GM12878 (cell line): ENCODE measurements at regions not wholly inside any gene's neighbourhood (a gene's known extent, or its start where the extent isn't known, plus 50 kb on each side); places are given as distances from the start of the nearest gene placed in this dataset.

Experiments
- ATAC-seq: fragments of 200-7000 bp; cut with Tn5 transposase; 3 replicates; pipeline ENCODE4 v1.9.1; 2020; ENCODE audit warnings: mild to moderate bottlenecking, moderate library complexity
- BruUV-seq: library from RNA; stranded (reverse); fragments of 400-500 nt; replicated peaks from 2 replicates; lab custom pipeline; 2021; lab: Mats Ljungman, UMichigan
- CTCF ChIA-PET: fragments of 300-600 bp; sonication (Branson Sonifier 250); formaldehyde crosslinking; extraction: SDS; loops from one replicate; lab custom pipeline; 2021; ENCODE audit warnings: inconsistent platforms; lab: Yijun Ruan, JAX
- POLR2A ChIA-PET: fragments of 350-600 bp; formaldehyde crosslinking; extraction: SDS; loops from one replicate; lab custom pipeline; 2021; ENCODE audit warnings: inconsistent platforms; lab: Charles Lee
- RAD21 ChIA-PET: fragments of 300-600 bp; sonication (Branson Sonifier 250); formaldehyde crosslinking; loops from one replicate; lab custom pipeline; 2023; ENCODE audit warnings: antibody characterized with exemption; ENCODE audit not compliant: unreplicated experiment; lab: Charles Lee
- SMC1A ChIA-PET: fragments of 300-600 bp; sonication (Branson Sonifier 250); formaldehyde crosslinking; loops from one replicate; lab custom pipeline; 2023; ENCODE audit not compliant: unreplicated experiment, uncharacterized antibody; lab: Charles Lee
- DNase-seq: peaks from one replicate; pipeline ENCODE4 v3.0.0-alpha.2; 2011; ENCODE audit warnings: low read depth, low spot score
- FAIRE-seq: peaks from 3 replicates; lab custom pipeline; 2011; peaks lifted over from hg19 to GRCh38; lab: Jason Lieb, UNC
- H2AFZ ChIP-seq: 2 replicates; pipeline ENCODE4 v1.6.0; 2011; ENCODE audit warnings: low read depth, low read length, control low read depth; ENCODE audit not compliant: control insufficient read depth
- H3K27ac ChIP-seq: 2 replicates; pipeline ENCODE4 v1.5.1; 2011; ENCODE audit warnings: control low read depth; ENCODE audit not compliant: control insufficient read depth, insufficient read depth
- H3K27me3 ChIP-seq, 2 experiments: replicated peaks in 1 of 2; 2 replicates each; pipeline versions ENCODE4 v1.6.0 to v1.6.1; 2011; ENCODE audit warnings: low read length in 1 of 2; ENCODE audit not compliant: control insufficient read depth in 2 of 2, insufficient read depth in 2 of 2
- H3K36me3 ChIP-seq, 2 experiments: 2 replicates each; pipeline ENCODE4 v1.5.1; 2011; ENCODE audit warnings: low read length in 1 of 2; ENCODE audit not compliant: control insufficient read depth in 2 of 2, insufficient read depth in 2 of 2
- H3K4me1 ChIP-seq: 2 replicates; pipeline ENCODE4 v1.6.1; 2011; ENCODE audit warnings: mild to moderate bottlenecking, low read length, moderate library complexity, mixed read lengths; ENCODE audit not compliant: control insufficient read depth, insufficient read depth
- H3K4me2 ChIP-seq: 2 replicates; pipeline ENCODE4 v1.6.0; 2011; ENCODE audit warnings: control low read depth; ENCODE audit not compliant: control insufficient read depth, insufficient read depth
- H3K4me3 ChIP-seq: fragments of 200-600 bp; sonication (generic); 2 replicates; pipeline ENCODE4 v1.5.1; 2016
- H3K79me2 ChIP-seq: 2 replicates; pipeline ENCODE4 v1.6.0; 2011; ENCODE audit warnings: low read length; ENCODE audit not compliant: control insufficient read depth, insufficient read depth
- H3K9ac ChIP-seq: 2 replicates; pipeline ENCODE4 v1.8.0; 2011; ENCODE audit warnings: low read length, control low read depth, mixed read lengths; ENCODE audit not compliant: control insufficient read depth, insufficient read depth
- H3K9me3 ChIP-seq: replicated peaks from 3 replicates; pipeline ENCODE4 v1.5.1; 2011; ENCODE audit warnings: mild to moderate bottlenecking, low read length; ENCODE audit not compliant: control insufficient read depth, insufficient read depth
- H4K20me1 ChIP-seq: 2 replicates; pipeline ENCODE4 v1.6.0; 2011; ENCODE audit not compliant: control insufficient read depth, insufficient read depth
- BCL11A ChIP-seq: IDR thresholded peaks from 2 replicates; pipeline ENCODE4 v1.6.1; 2011; ENCODE audit warnings: low read depth, low read length
- JUNB ChIP-seq: IDR thresholded peaks from 2 replicates; pipeline ENCODE4 v1.6.1; 2016; ENCODE audit warnings: antibody characterized with exemption, mild to moderate bottlenecking
- JUND ChIP-seq: IDR thresholded peaks from 2 replicates; pipeline ENCODE4 v1.6.1; 2012; ENCODE audit warnings: low read depth, mild to moderate bottlenecking, low read length, improper control_type of control experiment, moderate library complexity
- MTA3 ChIP-seq: IDR thresholded peaks from 2 replicates; pipeline ENCODE4 v1.6.1; 2012; ENCODE audit warnings: low read length, inconsistent platforms, borderline replicate concordance
- NFYA ChIP-seq: IDR thresholded peaks from 2 replicates; pipeline ENCODE4 v1.6.1; 2011; ENCODE audit warnings: low read depth, mild to moderate bottlenecking, low read length, improper control_type of control experiment, borderline replicate concordance
- SIN3A ChIP-seq: IDR thresholded peaks from 2 replicates; pipeline ENCODE4 v1.6.1; 2012; ENCODE audit warnings: low read depth, low read length, improper control_type of control experiment
- SMARCA5 ChIP-seq: fragments of 450-650 bp; IDR thresholded peaks from 2 replicates; pipeline ENCODE4 v1.6.1; 2017; ENCODE audit warnings: mild to moderate bottlenecking
- SMC3 ChIP-seq: IDR thresholded peaks from 2 replicates; pipeline ENCODE4 v1.6.1; 2011; ENCODE audit warnings: low read length, improper control_type of control experiment, borderline replicate concordance
- SP1 ChIP-seq: IDR thresholded peaks from one replicate; pipeline ENCODE4 v1.6.1; 2011; ENCODE audit warnings: low read depth, low read length
- SUZ12 ChIP-seq: fragments of 200-600 bp; sonication (generic); IDR thresholded peaks from one replicate; pipeline ENCODE4 v1.6.1; 2018; ENCODE audit warnings: antibody characterized with exemption, mild to moderate bottlenecking; ENCODE audit not compliant: unreplicated experiment
- ZBED1 ChIP-seq: IDR thresholded peaks from 2 replicates; pipeline ENCODE4 v1.6.1; 2016; ENCODE audit warnings: borderline replicate concordance
- in situ Hi-C: fragments of 300-500 bp; cut with MboI; formaldehyde crosslinking; loops from 9 replicates; pipeline ENCODE4 v1.14.3; 2018; ENCODE audit warnings: mixed read lengths
- intact Hi-C: fragments of 100-400 bp; cut with micrococcal nuclease; formaldehyde crosslinking; loops from one replicate; pipeline ENCODE4 v1.14.2; 2022; ENCODE audit not compliant: unreplicated experiment
- TF ChIP-seq, protein P1 (sequence below): fragments of 450-650 bp; IDR thresholded peaks from 2 replicates; pipeline ENCODE4 v1.6.1; 2017; ENCODE audit warnings: mild to moderate bottlenecking, moderate library complexity
- TF ChIP-seq, protein P2 (sequence below): fragments of 450-650 bp; IDR thresholded peaks from 2 replicates; pipeline ENCODE4 v1.6.1; 2017; ENCODE audit warnings: mild to moderate bottlenecking
- TF ChIP-seq, protein P3 (sequence below): IDR thresholded peaks from 2 replicates; pipeline ENCODE4 v1.6.1; 2012; ENCODE audit warnings: low read depth, low read length, improper control_type of control experiment

DNA sequence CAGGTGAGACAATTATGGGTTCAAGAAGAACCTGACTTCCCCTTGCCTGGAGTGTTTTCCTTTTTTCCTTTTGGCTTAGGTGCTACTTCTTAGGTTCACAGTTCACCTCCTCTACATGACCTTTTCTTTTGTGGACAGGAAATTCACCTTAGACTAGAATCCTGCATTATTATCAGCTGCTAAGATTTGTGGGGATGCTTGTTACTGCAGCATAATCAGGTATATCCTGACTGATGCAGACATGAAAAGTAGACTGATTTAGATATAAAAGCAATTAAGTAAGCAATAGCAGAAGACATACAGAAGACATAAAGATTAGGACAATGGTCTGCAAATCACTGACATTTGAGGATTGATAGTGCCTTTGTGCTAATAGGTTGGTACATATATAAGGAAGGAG, 168.3 kb downstream of the SALL1 start:
- in situ Hi-C loops (no loop called here), intact Hi-C loops (loop anchor here (5.0 kb wide), 1 partner anchor 1624 kb away; no protein-coding TSS in a partner anchor)
- Histone ChIP-seq H3K4me3 (no peak overlapping the region), H3K27me3 (no peaks in the 10 kb centered on the region), H3K4me1 (no peaks in the 10 kb centered on the region), H3K36me3 (no peaks in the 10 kb centered on the region), H3K79me2 (no peaks in the 10 kb centered on the region), H3K4me2 (no peak overlapping the region), H2AFZ (no peak overlapping the region), H3K9ac (no peak overlapping the region), H3K9me3 (no peaks in the 10 kb centered on the region; the same call in 2 of the 3 replicates), H3K27ac (no peak overlapping the region), H4K20me1 (no peaks in the 10 kb centered on the region)
- CTCF ChIA-PET = no interaction called here
- SMC1A ChIA-PET = no interaction called here
- RAD21 ChIA-PET = no interaction called here
- DNase-seq (no peak), FAIRE-seq (no peak), ATAC-seq (no peak)
- POLR2A ChIA-PET = no interaction called here
- no TSS peak for BruUV-seq
- TF ChIP-seq BCL11A (no peak), SMARCA5 (no peak), SMC3 (no peak), SIN3A (no peak), SUZ12 (no peak), JUND (no peak), ZBED1 (no peak), SP1 (no peak), MTA3 (no peak), NFYA (no peak), JUNB (no peak)
- TF ChIP-seq, protein P1, sequence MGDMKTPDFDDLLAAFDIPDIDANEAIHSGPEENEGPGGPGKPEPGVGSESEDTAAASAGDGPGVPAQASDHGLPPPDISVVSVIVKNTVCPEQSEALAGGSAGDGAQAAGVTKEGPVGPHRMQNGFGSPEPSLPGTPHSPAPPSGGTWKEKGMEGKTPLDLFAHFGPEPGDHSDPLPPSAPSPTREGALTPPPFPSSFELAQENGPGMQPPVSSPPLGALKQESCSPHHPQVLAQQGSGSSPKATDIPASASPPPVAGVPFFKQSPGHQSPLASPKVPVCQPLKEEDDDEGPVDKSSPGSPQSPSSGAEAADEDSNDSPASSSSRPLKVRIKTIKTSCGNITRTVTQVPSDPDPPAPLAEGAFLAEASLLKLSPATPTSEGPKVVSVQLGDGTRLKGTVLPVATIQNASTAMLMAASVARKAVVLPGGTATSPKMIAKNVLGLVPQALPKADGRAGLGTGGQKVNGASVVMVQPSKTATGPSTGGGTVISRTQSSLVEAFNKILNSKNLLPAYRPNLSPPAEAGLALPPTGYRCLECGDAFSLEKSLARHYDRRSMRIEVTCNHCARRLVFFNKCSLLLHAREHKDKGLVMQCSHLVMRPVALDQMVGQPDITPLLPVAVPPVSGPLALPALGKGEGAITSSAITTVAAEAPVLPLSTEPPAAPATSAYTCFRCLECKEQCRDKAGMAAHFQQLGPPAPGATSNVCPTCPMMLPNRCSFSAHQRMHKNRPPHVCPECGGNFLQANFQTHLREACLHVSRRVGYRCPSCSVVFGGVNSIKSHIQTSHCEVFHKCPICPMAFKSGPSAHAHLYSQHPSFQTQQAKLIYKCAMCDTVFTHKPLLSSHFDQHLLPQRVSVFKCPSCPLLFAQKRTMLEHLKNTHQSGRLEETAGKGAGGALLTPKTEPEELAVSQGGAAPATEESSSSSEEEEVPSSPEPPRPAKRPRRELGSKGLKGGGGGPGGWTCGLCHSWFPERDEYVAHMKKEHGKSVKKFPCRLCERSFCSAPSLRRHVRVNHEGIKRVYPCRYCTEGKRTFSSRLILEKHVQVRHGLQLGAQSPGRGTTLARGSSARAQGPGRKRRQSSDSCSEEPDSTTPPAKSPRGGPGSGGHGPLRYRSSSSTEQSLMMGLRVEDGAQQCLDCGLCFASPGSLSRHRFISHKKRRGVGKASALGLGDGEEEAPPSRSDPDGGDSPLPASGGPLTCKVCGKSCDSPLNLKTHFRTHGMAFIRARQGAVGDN = no peak
- TF ChIP-seq, protein P2, sequence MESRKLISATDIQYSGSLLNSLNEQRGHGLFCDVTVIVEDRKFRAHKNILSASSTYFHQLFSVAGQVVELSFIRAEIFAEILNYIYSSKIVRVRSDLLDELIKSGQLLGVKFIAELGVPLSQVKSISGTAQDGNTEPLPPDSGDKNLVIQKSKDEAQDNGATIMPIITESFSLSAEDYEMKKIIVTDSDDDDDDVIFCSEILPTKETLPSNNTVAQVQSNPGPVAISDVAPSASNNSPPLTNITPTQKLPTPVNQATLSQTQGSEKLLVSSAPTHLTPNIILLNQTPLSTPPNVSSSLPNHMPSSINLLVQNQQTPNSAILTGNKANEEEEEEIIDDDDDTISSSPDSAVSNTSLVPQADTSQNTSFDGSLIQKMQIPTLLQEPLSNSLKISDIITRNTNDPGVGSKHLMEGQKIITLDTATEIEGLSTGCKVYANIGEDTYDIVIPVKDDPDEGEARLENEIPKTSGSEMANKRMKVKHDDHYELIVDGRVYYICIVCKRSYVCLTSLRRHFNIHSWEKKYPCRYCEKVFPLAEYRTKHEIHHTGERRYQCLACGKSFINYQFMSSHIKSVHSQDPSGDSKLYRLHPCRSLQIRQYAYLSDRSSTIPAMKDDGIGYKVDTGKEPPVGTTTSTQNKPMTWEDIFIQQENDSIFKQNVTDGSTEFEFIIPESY = no peak
- TF ChIP-seq, protein P3, sequence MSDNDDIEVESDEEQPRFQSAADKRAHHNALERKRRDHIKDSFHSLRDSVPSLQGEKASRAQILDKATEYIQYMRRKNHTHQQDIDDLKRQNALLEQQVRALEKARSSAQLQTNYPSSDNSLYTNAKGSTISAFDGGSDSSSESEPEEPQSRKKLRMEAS = no peak
